Right renal pelvis (tissue), 4 donors: ENCODE measurements at regions not wholly inside any gene's neighbourhood (a gene's known extent, or its start where the extent isn't known, plus 50 kb on each side); places are given as distances from the start of the nearest gene placed in this dataset.
"Not testable (repeated sequence)": the region's sequence is repeated elsewhere in the genome, so short reads cannot be mapped to it uniquely, and the experiment has no call there.

ENCODE experiments used
- DNase-seq, 4 donors: peaks; one replicate each; pipeline ENCODE4 v3.0.0-alpha.2; 2013; ENCODE audit warnings: low read depth in 4 of 4, low spot score in 3 of 4, missing footprints in 1 of 4

GRCh38 chr4:49117951-49118350, 131.9 kb downstream of the CWH43 start:
- not testable (repeated sequence) for DNase-seq

- not testable (repeated sequence) for DNase-seq
These were observed 132.5 kb downstream of the CWH43 start for GRCh38 chr4:49118379-49119212.

- not testable (repeated sequence) for DNase-seq
These were observed 133.3 kb downstream of the CWH43 start for GRCh38 chr4:49119345-49119744.

- not testable (repeated sequence) for DNase-seq
These were observed 134.1 kb downstream of the CWH43 start for GRCh38 chr4:49120042-49120779.

- peak in 1 of 4 donors; percentile 51 for DNase-seq
These were observed 134.7 kb downstream of the CWH43 start for GRCh38 chr4:49120804-49121203.

- not testable (repeated sequence) for DNase-seq
These were observed 140.4 kb downstream of the CWH43 start for GRCh38 chr4:49126443-49126842.

GRCh38 chr4:49126858-49127257, 140.8 kb downstream of the CWH43 start:
- not testable (repeated sequence) for DNase-seq

GRCh38 chr4:49129385-49129784, 143.3 kb downstream of the CWH43 start:
- not testable (repeated sequence) for DNase-seq

- DNase-seq = not testable (repeated sequence)
These were observed 143.8 kb downstream of the CWH43 start for GRCh38 chr4:49129870-49130269.

- not testable (repeated sequence) for DNase-seq
These were observed 144.6 kb downstream of the CWH43 start for GRCh38 chr4:49130724-49131123.

GRCh38 chr4:49137043-49137442, 151.0 kb downstream of the CWH43 start:
- not testable (repeated sequence) for DNase-seq

GRCh38 chr4:49137961-49138360, 151.9 kb downstream of the CWH43 start:
- DNase-seq = not testable (repeated sequence)

GRCh38 chr4:49138818-49139217, 152.7 kb downstream of the CWH43 start:
- not testable (repeated sequence) for DNase-seq

- not testable (repeated sequence) for DNase-seq
These were observed 153.4 kb downstream of the CWH43 start for GRCh38 chr4:49139513-49139912.

- not testable (repeated sequence) for DNase-seq
These were observed 154.3 kb downstream of the CWH43 start for GRCh38 chr4:49140351-49140750.

GRCh38 chr4:49141955-49142354, 155.9 kb downstream of the CWH43 start:
- not testable (repeated sequence) for DNase-seq

- not testable (repeated sequence) for DNase-seq
These were observed 161.1 kb downstream of the CWH43 start for GRCh38 chr4:49147143-49147542.

GRCh38 chr4:49147596-49147995, 161.5 kb downstream of the CWH43 start:
- DNase-seq = not testable (repeated sequence)

- peak; percentile 73 to 96 (median 76) for DNase-seq
These were observed 163.2 kb downstream of the CWH43 start for GRCh38 chr4:49149006-49149975.

GRCh38 chr4:49150351-49151083, 164.4 kb downstream of the CWH43 start:
- DNase-seq = not testable (repeated sequence)
